ENCODE measurements at regions not wholly inside any gene's neighbourhood (a gene's known extent, or its start where the extent isn't known, plus 50 kb on each side); places are given as distances from the start of the nearest gene placed in this dataset.

- no peak for TF ChIP-seq EZH2 (IDR thresholded peaks at IDR 0.05; ENCODE audit: insufficient read depth, low read length)
- TF ChIP-seq, protein P1, sequence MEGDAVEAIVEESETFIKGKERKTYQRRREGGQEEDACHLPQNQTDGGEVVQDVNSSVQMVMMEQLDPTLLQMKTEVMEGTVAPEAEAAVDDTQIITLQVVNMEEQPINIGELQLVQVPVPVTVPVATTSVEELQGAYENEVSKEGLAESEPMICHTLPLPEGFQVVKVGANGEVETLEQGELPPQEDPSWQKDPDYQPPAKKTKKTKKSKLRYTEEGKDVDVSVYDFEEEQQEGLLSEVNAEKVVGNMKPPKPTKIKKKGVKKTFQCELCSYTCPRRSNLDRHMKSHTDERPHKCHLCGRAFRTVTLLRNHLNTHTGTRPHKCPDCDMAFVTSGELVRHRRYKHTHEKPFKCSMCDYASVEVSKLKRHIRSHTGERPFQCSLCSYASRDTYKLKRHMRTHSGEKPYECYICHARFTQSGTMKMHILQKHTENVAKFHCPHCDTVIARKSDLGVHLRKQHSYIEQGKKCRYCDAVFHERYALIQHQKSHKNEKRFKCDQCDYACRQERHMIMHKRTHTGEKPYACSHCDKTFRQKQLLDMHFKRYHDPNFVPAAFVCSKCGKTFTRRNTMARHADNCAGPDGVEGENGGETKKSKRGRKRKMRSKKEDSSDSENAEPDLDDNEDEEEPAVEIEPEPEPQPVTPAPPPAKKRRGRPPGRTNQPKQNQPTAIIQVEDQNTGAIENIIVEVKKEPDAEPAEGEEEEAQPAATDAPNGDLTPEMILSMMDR (IDR thresholded peaks at IDR 0.05; ENCODE audit: insufficient read depth, low read depth, low read length), result no peak
These were observed 338.1 kb downstream of the PRELID2 start for GRCh38 chr5:145497052-145497451.

Data from astrocyte (in vitro differentiated cells and primary cell).